B cell (primary cell): ENCODE measurements at regions not wholly inside any gene's neighbourhood (a gene's known extent, or its start where the extent isn't known, plus 50 kb on each side); places are given as distances from the start of the nearest gene placed in this dataset.

Experiments
- ATAC-seq: fragments of 200-7000 bp; cut with Tn5 transposase; one replicate; pipeline ENCODE4 v1.10.0; 2021; ENCODE audit warnings: low read depth, mild to moderate bottlenecking, moderate number of reproducible peaks, moderate library complexity
- CTCF ChIA-PET: fragments of 350-600 bp; sonication (Branson Sonifier 250); formaldehyde crosslinking; loops from one replicate; lab custom pipeline; 2021; ENCODE audit warnings: antibody characterized with exemption, inconsistent platforms; lab: Charles Lee
- POLR2A ChIA-PET: fragments of 350-600 bp; sonication (Branson Sonifier 250); formaldehyde crosslinking; loops from one replicate; lab custom pipeline; 2021; ENCODE audit warnings: antibody characterized with exemption; lab: Charles Lee
- DNase-seq: peaks from one replicate; pipeline ENCODE4 v3.0.0; 2013
- H2AFZ ChIP-seq: 2 replicates; pipeline ENCODE4 v1.6.1; 2012; ENCODE audit warnings: mild to moderate bottlenecking, low read depth, low read length; ENCODE audit not compliant: insufficient read depth, poor library complexity, severe bottlenecking
- H3K27ac ChIP-seq, 2 donors: 1 replicate in 1 of 2; 2 replicates in 1 of 2; pipeline ENCODE4 v1.5.1; 2012 to 2013; ENCODE audit warnings: low read length in 2 of 2, mild to moderate bottlenecking in 2 of 2, moderate library complexity in 1 of 2
- H3K27me3 ChIP-seq, 4 experiments: fragments of 200-600 bp in 1 of 4; sonication (generic) in 1 of 4; replicated peaks in 1 of 4; 1 replicate in 2 of 4; 2 replicates in 2 of 4; pipeline versions ENCODE4 v1.6.1 to v1.7.0; 2013 to 2016; ENCODE audit warnings: low read length in 3 of 4, mild to moderate bottlenecking in 2 of 4, mixed read lengths in 1 of 4, moderate library complexity in 1 of 4; ENCODE audit not compliant: insufficient read depth in 4 of 4, control insufficient read depth in 3 of 4; ENCODE audit errors: control extremely low read depth in 1 of 4
- H3K36me3 ChIP-seq, 2 experiments: replicated peaks in 1 of 2; 1 replicate in 1 of 2; 2 replicates in 1 of 2; pipeline versions ENCODE4 v1.6.1 to v1.7.1; 2013; ENCODE audit warnings: low read length in 1 of 2; ENCODE audit not compliant: insufficient read depth in 2 of 2, control insufficient read depth in 1 of 2; ENCODE audit errors: control extremely low read depth in 1 of 2, extremely low read depth in 1 of 2
- H3K4me1 ChIP-seq, 2 donors: fragments of 200-600 bp in 1 of 2; sonication (generic) in 1 of 2; 1 replicate in 1 of 2; 2 replicates in 1 of 2; pipeline versions ENCODE4 v1.5.1 to v1.6.1; 2013 to 2017; ENCODE audit warnings: low read length in 2 of 2; ENCODE audit not compliant: control insufficient read depth in 2 of 2, insufficient read depth in 2 of 2
- H3K4me2 ChIP-seq: replicated peaks from 2 replicates; pipeline ENCODE3; 2012; ENCODE audit warnings: mild to moderate bottlenecking, low read depth, low read length; ENCODE audit not compliant: poor library complexity, severe bottlenecking
- H3K4me3 ChIP-seq, 5 experiments: fragments of 200-600 bp in 1 of 5; sonication (generic) in 1 of 5; 1 replicate in 3 of 5; 2 replicates in 2 of 5; pipeline versions ENCODE4 v1.5.1 to v1.7.0; 2011 to 2016; ENCODE audit warnings: low read length in 4 of 5, mild to moderate bottlenecking in 4 of 5, low read depth in 2 of 5, control low read depth in 1 of 5, moderate library complexity in 1 of 5; ENCODE audit not compliant: insufficient read depth in 1 of 5; ENCODE audit errors: control extremely low read depth in 1 of 5, extremely low read depth in 1 of 5
- H3K79me2 ChIP-seq: fragments of 200-600 bp; sonication (generic); one replicate; pipeline ENCODE4 v1.6.0; 2016; ENCODE audit warnings: low read length; ENCODE audit not compliant: control insufficient read depth, insufficient read depth
- H3K9ac ChIP-seq: fragments of 200-600 bp; sonication (generic); 2 replicates; pipeline ENCODE4 v1.6.1; 2017; ENCODE audit warnings: mild to moderate bottlenecking, low read length, moderate library complexity
- H3K9me3 ChIP-seq, 3 donors: one replicate each; pipeline versions ENCODE4 v1.6.1 to v1.7.1; 2013; ENCODE audit warnings: low read length in 2 of 3; ENCODE audit not compliant: control insufficient read depth in 2 of 3, insufficient read depth in 1 of 3; ENCODE audit errors: control extremely low read depth in 1 of 3
- H4K20me1 ChIP-seq: 2 replicates; pipeline ENCODE4 v1.6.0; 2012; ENCODE audit warnings: mild to moderate bottlenecking, low read length; ENCODE audit not compliant: insufficient read depth, control insufficient read depth, poor library complexity, severe bottlenecking
- H3K27ac Mint-ChIP-seq: one replicate; pipeline ENCODE4 v1.8.0; 2021; ENCODE audit warnings: mixed read lengths
- H3K27me3 Mint-ChIP-seq: one replicate; pipeline ENCODE4 v1.8.0; 2021; ENCODE audit warnings: mixed read lengths
- H3K4me1 Mint-ChIP-seq: one replicate; pipeline ENCODE4 v1.8.0; 2021; ENCODE audit warnings: mixed read lengths
- H3K4me3 Mint-ChIP-seq: one replicate; pipeline ENCODE4 v1.8.0; 2021; ENCODE audit warnings: mixed read lengths
- H3K9me3 Mint-ChIP-seq: one replicate; pipeline ENCODE4 v1.8.0; 2022; ENCODE audit warnings: mixed read lengths; ENCODE audit not compliant: insufficient read depth
- CTCF ChIP-seq: fragments of 200-600 bp; IDR thresholded peaks from one replicate; pipeline ENCODE4 v1.8.0; 2022; ENCODE audit warnings: antibody characterized with exemption, mild to moderate bottlenecking
- EZH2 ChIP-seq: IDR thresholded peaks from 2 replicates; pipeline ENCODE4 v1.6.1; 2012; ENCODE audit warnings: borderline replicate concordance, low read depth, mild to moderate bottlenecking, moderate library complexity, low read length; ENCODE audit not compliant: insufficient read depth, poor library complexity, severe bottlenecking
- WGBS: methylation state at CpG from one replicate; pipeline ENCODE4 v1.1.5; 2013; ENCODE audit warnings: missing lambda C conversion rate; ENCODE audit not compliant: insufficient coverage; 5-methylcytosine and 5-hydroxymethylcytosine counted together
- intact Hi-C: fragments of 100-400 bp; cut with micrococcal nuclease; formaldehyde crosslinking; loops from one replicate; pipeline ENCODE4 v1.10.0; 2022

- H3K4me1 ChIP-seq = no peaks in the 10 kb centered on the region
- no peak overlapping the region for H3K4me2 ChIP-seq
- H3K27ac ChIP-seq = no peak overlapping the region
- ChIA-PET CTCF (no interaction called here), POLR2A (no interaction called here)
- ATAC-seq = no peak
- no peaks in the 10 kb centered on the region for H3K9me3 ChIP-seq
- Mint-ChIP-seq H3K9me3 (no peaks in the 10 kb centered on the region), H3K27ac (no peak overlapping the region), H3K4me1 (no peaks in the 10 kb centered on the region), H3K27me3 (no peaks in the 10 kb centered on the region), H3K4me3 (no peak overlapping the region)
- no peak overlapping the region for H2AFZ ChIP-seq
- TF ChIP-seq CTCF = no peak
- H3K79me2 ChIP-seq = no peaks in the 10 kb centered on the region
- H3K4me3 ChIP-seq = no peak overlapping the region
- no peaks in the 10 kb centered on the region for H4K20me1 ChIP-seq
- intact Hi-C loops = no loop called here
- no peaks in the 10 kb centered on the region for H3K36me3 ChIP-seq
- H3K27me3 ChIP-seq = no peaks in the 10 kb centered on the region
- no peak overlapping the region for H3K9ac ChIP-seq
- WGBS = 100% methylated on average over 1 of the region's 2 CpGs
- no peak for DNase-seq
These were observed 306.9 kb upstream of the ADGRB3 start for GRCh38 chr6:68328156-68328555.

- Histone ChIP-seq H3K9ac (no peak overlapping the region), H3K9me3 (no peaks in the 10 kb centered on the region), H3K36me3 (no peaks in the 10 kb centered on the region), H3K27ac (no peak overlapping the region), H2AFZ (no peak overlapping the region), H3K4me2 (no peak overlapping the region), H3K27me3 (no peaks in the 10 kb centered on the region), H4K20me1 (no peaks in the 10 kb centered on the region), H3K79me2 (no peaks in the 10 kb centered on the region), H3K4me3 (no peak overlapping the region), H3K4me1 (no peaks in the 10 kb centered on the region)
- Mint-ChIP-seq H3K27me3 (no peaks in the 10 kb centered on the region), H3K9me3 (no peaks in the 10 kb centered on the region), H3K4me3 (no peak overlapping the region), H3K4me1 (no peaks in the 10 kb centered on the region), H3K27ac (no peak overlapping the region)
- POLR2A ChIA-PET = no interaction called here
- TF ChIP-seq EZH2 = no peak
- TF ChIP-seq CTCF = no peak
- WGBS = 95% methylated on average over 2 of the region's 4 CpGs
- CTCF ChIA-PET = no interaction called here
- DNase-seq (no peak), ATAC-seq (no peak)
- intact Hi-C loops = no loop called here
These were observed 308.3 kb upstream of the ADGRB3 start for GRCh38 chr6:68326762-68327161.
